GM13976 (cell line): ENCODE measurements at regions not wholly inside any gene's neighbourhood (a gene's known extent, or its start where the extent isn't known, plus 50 kb on each side); places are given as distances from the start of the nearest gene placed in this dataset.

Experiments
- DNase-seq: peaks from one replicate; pipeline ENCODE4 v3.0.0; 2012; ENCODE audit warnings: low spot score
- in situ Hi-C: fragments of 300-500 bp; cut with MboI; formaldehyde crosslinking; loops from one replicate; pipeline ENCODE4 v1.12.0; 2022; ENCODE audit warnings: low sequenced_read_pairs, mixed read lengths, inconsistent platforms; ENCODE audit not compliant: unreplicated experiment
- TF ChIP-seq, protein P1 (sequence below): IDR thresholded peaks from 2 replicates; pipeline ENCODE4 v1.5.1; 2012; ENCODE audit warnings: borderline replicate concordance, mild to moderate bottlenecking; ENCODE audit not compliant: insufficient read depth; ENCODE audit errors: extremely low read depth, missing control alignments, control extremely low read depth

DNA sequence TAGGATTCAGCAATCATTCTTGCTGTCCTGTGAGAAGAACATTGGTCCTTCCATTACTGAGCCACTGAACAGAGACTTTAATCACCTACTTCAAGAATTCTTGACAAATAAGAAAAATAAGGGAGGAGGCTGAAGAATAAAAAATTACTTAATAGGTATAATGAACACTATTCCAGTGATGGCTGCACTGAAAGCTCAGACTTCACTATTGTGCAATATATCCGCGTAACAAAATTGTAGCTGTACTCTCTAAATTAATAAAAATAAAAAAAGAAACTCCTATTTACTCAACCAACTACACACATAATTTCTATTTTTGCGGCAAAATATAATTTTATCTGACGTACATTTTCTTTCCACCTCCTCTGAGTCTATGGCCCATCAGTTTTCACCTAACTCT lies 2441.0 kb downstream of the PCDH7 start:
- TF ChIP-seq, protein P1, sequence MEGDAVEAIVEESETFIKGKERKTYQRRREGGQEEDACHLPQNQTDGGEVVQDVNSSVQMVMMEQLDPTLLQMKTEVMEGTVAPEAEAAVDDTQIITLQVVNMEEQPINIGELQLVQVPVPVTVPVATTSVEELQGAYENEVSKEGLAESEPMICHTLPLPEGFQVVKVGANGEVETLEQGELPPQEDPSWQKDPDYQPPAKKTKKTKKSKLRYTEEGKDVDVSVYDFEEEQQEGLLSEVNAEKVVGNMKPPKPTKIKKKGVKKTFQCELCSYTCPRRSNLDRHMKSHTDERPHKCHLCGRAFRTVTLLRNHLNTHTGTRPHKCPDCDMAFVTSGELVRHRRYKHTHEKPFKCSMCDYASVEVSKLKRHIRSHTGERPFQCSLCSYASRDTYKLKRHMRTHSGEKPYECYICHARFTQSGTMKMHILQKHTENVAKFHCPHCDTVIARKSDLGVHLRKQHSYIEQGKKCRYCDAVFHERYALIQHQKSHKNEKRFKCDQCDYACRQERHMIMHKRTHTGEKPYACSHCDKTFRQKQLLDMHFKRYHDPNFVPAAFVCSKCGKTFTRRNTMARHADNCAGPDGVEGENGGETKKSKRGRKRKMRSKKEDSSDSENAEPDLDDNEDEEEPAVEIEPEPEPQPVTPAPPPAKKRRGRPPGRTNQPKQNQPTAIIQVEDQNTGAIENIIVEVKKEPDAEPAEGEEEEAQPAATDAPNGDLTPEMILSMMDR, result no peak
- DNase-seq, result no peak
- in situ Hi-C loops, result no loop called here

DNA sequence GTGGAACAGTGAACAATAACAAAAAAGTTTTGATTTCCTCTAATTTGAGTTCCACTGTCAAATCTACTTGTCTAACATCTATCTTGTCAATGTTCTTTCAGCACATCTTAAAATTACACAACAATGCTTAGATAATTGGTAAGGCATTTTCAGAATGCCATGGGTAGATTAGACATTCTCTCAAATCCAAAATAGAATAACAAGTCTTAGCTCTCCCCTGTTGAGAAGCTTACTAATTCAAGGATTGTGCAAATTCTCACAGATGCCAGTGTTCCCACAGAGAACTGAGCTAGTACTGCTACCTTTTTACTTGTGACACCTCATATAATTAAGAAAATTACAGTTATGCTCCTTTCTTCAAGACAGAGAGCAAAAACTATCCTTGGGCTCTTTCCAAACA lies 2442.0 kb downstream of the PCDH7 start:
- in situ Hi-C loops, result no loop called here
- TF ChIP-seq, protein P1, result no peak
- no peak for DNase-seq

DNA sequence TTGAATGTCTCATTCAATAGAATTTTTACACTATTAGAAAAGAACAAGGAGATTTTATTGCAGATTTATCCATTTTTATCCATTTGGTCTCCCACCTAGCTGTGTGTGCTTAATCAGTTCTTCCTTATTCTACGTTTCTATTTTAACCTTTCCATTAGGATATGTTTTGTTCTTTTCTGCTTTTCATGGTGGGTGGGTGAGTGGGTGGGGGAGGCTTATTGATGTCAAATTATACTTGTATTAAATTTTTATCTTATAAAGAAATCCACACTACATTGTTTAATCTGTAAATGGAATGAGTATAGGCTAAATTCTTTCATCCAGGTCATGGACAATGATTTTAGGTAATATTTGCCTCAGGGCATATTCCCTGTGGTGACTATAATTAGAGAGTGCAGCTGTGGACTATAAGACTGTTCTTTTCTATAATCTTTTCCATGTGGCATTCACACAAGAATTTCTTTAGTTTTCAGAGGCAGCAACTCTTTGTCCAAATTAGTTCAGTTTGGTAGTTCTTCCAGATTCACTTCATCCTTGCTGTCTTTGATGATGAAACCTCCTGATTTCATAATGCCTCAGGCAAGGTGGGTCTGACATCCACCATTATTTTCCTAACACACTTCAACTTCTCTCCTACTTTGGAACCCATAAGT lies 2451.8 kb downstream of the PCDH7 start:
- DNase-seq, result no peak
- in situ Hi-C loops, result no loop called here
- TF ChIP-seq, protein P1, result no peak

DNA sequence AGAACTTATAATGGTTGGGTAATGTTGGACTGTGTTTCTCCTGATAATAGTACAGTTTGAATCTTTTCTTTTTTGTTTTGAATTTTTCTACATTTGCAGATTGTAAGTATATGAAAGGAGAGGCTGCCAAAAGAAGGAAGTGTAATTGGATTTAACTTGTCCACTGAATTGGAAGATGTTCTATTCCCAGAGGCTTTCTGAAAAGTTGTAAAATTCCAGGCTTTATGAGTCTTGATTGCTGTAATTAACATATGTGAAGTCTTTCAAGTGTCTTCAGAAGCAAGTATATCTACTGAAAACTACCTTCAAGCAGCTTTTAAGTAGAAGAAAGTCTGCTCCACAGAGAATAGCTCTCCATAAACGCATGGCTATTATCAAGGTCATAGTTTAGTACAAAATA lies 2456.4 kb downstream of the PCDH7 start:
- TF ChIP-seq, protein P1, result no peak
- no peak for DNase-seq
- in situ Hi-C loops, result no loop called here

DNA sequence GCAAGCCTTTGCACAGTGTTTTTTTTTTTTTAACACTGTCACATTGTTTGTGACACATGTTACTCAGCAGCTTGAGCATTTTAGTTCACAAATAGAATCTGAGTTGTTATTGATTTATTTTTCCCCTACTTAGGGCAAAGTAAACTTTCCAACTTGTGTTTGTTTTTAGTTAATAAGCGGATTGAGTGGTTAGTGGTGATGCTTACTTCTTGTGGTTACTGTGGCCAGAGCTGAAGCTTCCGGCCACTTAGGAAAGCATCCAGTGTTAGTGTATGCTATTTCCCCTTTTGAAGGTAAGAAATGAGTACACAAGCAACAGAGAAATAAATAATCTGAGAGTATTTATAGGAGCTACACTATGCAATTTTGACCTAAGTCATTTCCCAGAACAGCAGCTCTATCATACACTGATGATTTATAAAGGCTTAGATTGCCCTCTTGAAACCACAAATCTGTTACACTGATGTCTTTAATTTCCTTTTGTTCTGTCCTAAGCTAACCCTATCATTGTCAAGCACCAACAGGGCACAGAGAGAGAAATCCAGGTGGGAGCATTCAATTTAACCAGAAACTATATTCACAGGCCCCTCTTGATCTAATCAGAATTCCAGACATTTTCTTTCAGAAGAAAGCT lies 2464.6 kb downstream of the PCDH7 start:
- no peak for DNase-seq
- TF ChIP-seq, protein P1, result no peak

DNA sequence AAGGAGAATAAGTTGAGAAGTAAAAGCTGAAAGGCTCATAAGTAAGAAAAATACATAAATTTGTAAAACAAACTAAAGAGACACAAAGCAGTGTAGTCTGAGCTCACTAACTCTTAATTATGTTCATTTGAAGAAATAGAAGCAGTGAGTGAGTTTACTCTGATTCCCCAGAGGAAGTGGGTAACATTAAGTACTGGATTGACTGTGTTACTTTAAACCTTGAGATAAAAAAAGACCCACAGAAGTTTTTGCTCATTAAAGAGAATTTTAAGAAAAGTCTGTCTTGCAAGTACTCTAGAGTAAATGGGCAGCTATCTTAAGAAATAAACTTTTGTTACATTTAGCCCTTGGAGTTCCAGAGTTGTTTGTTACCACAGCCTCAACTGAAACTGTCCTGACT lies 2466.9 kb downstream of the PCDH7 start:
- in situ Hi-C loops, result no loop called here
- TF ChIP-seq, protein P1, result no peak

More for the DNA sequence above, 2464.6 kb downstream of the PCDH7 start:
- in situ Hi-C loops, result no loop called here

DNA sequence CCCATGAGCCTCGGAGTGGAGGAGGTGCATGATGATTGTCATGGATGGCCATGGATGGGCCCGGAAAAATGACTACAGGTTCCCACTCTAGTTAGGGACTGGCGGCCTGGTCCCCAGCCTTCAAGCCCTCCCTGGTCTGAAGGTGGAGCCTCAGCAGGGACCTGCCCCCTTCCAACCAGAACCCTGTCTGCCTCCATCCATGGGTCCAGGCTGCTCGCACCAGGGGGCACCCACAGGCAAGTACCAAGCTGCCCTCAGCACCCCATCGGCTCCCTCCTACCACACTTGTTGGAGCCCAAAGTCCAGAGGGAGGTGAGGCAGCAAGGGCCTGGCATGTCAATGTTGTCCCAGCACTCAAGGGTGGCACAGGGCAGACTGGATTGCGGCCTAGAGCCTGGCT lies 2468.6 kb downstream of the PCDH7 start:
- TF ChIP-seq, protein P1, result no peak
- in situ Hi-C loops, result no loop called here
- no peak for DNase-seq

More for the DNA sequence above, 2466.9 kb downstream of the PCDH7 start:
- DNase-seq, result no peak
